ENCODE measurements at regions not wholly inside any gene's neighbourhood (a gene's known extent, or its start where the extent isn't known, plus 50 kb on each side); places are given as distances from the start of the nearest gene placed in this dataset.
A peak's percentile ranks its signal among the peaks of the same experiment; 100 is the strongest.

DNA sequence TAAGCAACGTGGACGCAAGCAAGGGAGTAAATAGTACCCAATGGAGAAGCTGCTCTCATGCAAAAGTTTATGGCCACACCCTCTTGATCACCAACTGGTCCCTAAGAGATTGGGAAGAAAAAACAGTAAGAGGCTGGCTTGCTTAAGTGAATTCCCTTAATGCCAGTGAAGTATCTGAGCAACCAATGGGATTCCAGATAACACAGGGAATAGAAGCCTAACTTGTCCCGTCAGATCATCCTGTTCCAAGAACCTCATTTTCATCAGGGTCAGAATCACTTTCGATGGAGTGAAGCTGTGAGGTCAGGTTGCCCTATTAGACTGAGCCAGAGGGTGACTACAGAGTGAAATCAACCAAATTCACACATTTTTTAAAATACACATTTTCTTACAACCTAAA lies 104.3 kb downstream of the CD47 start:
- Mint-ChIP-seq H3K4me3 (no peak overlapping the region), H3K4me1 (peaks cover 32 to 52% (median 42%) of the 10 kb centered on the region in 3 donors), H3K9me3 (no peaks in the 10 kb centered on the region), H3K36me3 (no peaks in the 10 kb centered on the region), H3K27me3 (no peaks in the 10 kb centered on the region), H3K27ac (peak overlapping the region; percentile 2 to 44)
- ATAC-seq (replicated peaks in 1 of 4) (no peak), DNase-seq (no peak)
- no peak overlapping the region for H3K4me3 ChIP-seq (ENCODE audit: control insufficient read depth in 1 of 2, extremely low read depth in 1 of 2, low read length in 1 of 2)
- no peaks in the 10 kb centered on the region for H3K36me3 ChIP-seq (ENCODE audit: control insufficient read depth in 2 of 2, extremely low read depth in 1 of 2, insufficient read depth in 1 of 2, low read length in 1 of 2)
- H3K27me3 ChIP-seq (replicated peaks in 1 of 2; ENCODE audit: control insufficient read depth in 2 of 2, extremely low read depth in 1 of 2, insufficient read depth in 2 of 2, low read length in 1 of 2): no peaks in the 10 kb centered on the region
- 100% methylated on average over 1 of the region's 4 CpGs for WGBS (ENCODE audit: insufficient coverage)
- no peaks in the 10 kb centered on the region for H3K9me3 ChIP-seq
- ChIA-PET POLR2A (interaction anchor here in 1 of 2 donors (0.6 kb wide), 1 partner anchor 271 kb away, joined by 3 read pairs; no protein-coding TSS in a partner anchor), CTCF (interaction anchor here (0.6 to 1.7 kb wide), 2 partner anchors 11 to 151 kb away, joined by 4 to 5 read pairs; no protein-coding TSS in a partner anchor)
- peaks cover 5 to 16% of the 10 kb centered on the region in 2 experiments for H3K4me1 ChIP-seq (ENCODE audit: control insufficient read depth in 1 of 2, extremely low read depth in 1 of 2, insufficient read depth in 2 of 2, low read length in 2 of 2)
- no peak overlapping the region for H3K27ac ChIP-seq (ENCODE audit: low read length)

GRCh38 chr3:107985496-107985895 lies 105.3 kb downstream of the CD47 start:
- H3K4me1 ChIP-seq (ENCODE audit: control insufficient read depth in 1 of 2, extremely low read depth in 1 of 2, insufficient read depth in 2 of 2, low read length in 2 of 2): peaks cover 5 to 16% of the 10 kb centered on the region in 2 experiments
- no peaks in the 10 kb centered on the region for H3K36me3 ChIP-seq (ENCODE audit: control insufficient read depth in 2 of 2, extremely low read depth in 1 of 2, insufficient read depth in 1 of 2, low read length in 1 of 2)
- no peak overlapping the region for H3K4me3 ChIP-seq (ENCODE audit: control insufficient read depth in 1 of 2, extremely low read depth in 1 of 2, low read length in 1 of 2)
- no peaks in the 10 kb centered on the region for H3K9me3 ChIP-seq
- WGBS (ENCODE audit: insufficient coverage): no CpG with 5 or more reads among the region's 4 CpGs
- POLR2A ChIA-PET: no interaction called here
- Mint-ChIP-seq H3K27ac (peak overlapping the region; percentile 75 to 87), H3K36me3 (no peaks in the 10 kb centered on the region), H3K4me1 (peaks cover 41 to 61% (median 51%) of the 10 kb centered on the region in 3 donors), H3K9me3 (no peaks in the 10 kb centered on the region), H3K4me3 (peak overlapping the region in 2 of 3 donors; percentile 40 to 56), H3K27me3 (no peaks in the 10 kb centered on the region)
- H3K27me3 ChIP-seq (replicated peaks in 1 of 2; ENCODE audit: control insufficient read depth in 2 of 2, extremely low read depth in 1 of 2, insufficient read depth in 2 of 2, low read length in 1 of 2): no peaks in the 10 kb centered on the region
- DNase-seq: peak in 6 of 35 experiments; percentile 4 to 35 (median 22)
- H3K27ac ChIP-seq (ENCODE audit: low read length): no peak overlapping the region
- ATAC-seq (replicated peaks in 1 of 4): peak in 3 of 4 experiments; percentile 61 to 80 (median 79)
- CTCF ChIA-PET: interaction anchor here (0.5 to 1.7 kb wide), 5 partner anchors 10 to 920 kb away, joined by 3 to 5 read pairs (median 4); no protein-coding TSS in a partner anchor

- Mint-ChIP-seq H3K27ac (no peak overlapping the region), H3K4me3 (no peak overlapping the region), H3K9me3 (no peaks in the 10 kb centered on the region), H3K4me1 (peaks cover 59 to 67% (median 61%) of the 10 kb centered on the region in 3 donors), H3K27me3 (no peaks in the 10 kb centered on the region), H3K36me3 (no peaks in the 10 kb centered on the region)
- 93% methylated on average over 3 of the region's 3 CpGs for WGBS (ENCODE audit: insufficient coverage)
- ATAC-seq (replicated peaks in 1 of 4) (no peak), DNase-seq (no peak)
- no peaks in the 10 kb centered on the region for H3K9me3 ChIP-seq
- H3K4me1 ChIP-seq (ENCODE audit: control insufficient read depth in 1 of 2, extremely low read depth in 1 of 2, insufficient read depth in 2 of 2, low read length in 2 of 2): peaks cover 20 to 24% of the 10 kb centered on the region in 2 experiments
- no peak overlapping the region for H3K27ac ChIP-seq (ENCODE audit: low read length)
- ChIA-PET CTCF (no interaction called here), POLR2A (no interaction called here)
- H3K36me3 ChIP-seq (ENCODE audit: control insufficient read depth in 2 of 2, extremely low read depth in 1 of 2, insufficient read depth in 1 of 2, low read length in 1 of 2): no peaks in the 10 kb centered on the region
- no peaks in the 10 kb centered on the region for H3K27me3 ChIP-seq (replicated peaks in 1 of 2; ENCODE audit: control insufficient read depth in 2 of 2, extremely low read depth in 1 of 2, insufficient read depth in 2 of 2, low read length in 1 of 2)
- H3K4me3 ChIP-seq (ENCODE audit: control insufficient read depth in 1 of 2, extremely low read depth in 1 of 2, low read length in 1 of 2): no peak overlapping the region
Measured at GRCh38 chr3:107983247-107983646, 107.6 kb downstream of the CD47 start.

DNA sequence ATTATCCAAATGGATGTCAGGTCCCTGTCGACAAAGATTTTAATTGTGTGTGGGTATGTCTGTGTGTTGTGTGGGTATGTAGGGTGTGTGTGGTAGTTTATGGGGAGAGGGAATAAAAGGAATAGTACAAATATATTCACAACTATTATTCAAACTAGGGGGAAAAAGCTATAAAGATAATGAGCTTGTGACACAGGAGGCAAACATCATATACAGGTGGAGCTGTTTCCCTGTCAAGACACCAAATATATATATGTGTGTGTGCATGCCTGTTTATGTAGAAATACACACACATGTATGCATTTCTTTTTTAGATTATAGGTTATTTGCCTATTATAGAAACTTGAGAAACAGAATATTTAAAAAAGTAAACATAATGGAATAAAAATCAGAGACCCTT lies 108.7 kb downstream of the CD47 start:
- peaks cover 29% of the 10 kb centered on the region in 2 experiments for H3K4me1 ChIP-seq (ENCODE audit: control insufficient read depth in 1 of 2, extremely low read depth in 1 of 2, insufficient read depth in 2 of 2, low read length in 2 of 2)
- no peak for DNase-seq
- no peaks in the 10 kb centered on the region for H3K27me3 Mint-ChIP-seq
- H3K9me3 Mint-ChIP-seq: no peaks in the 10 kb centered on the region
- no peaks in the 10 kb centered on the region for H3K36me3 ChIP-seq (ENCODE audit: control insufficient read depth in 2 of 2, extremely low read depth in 1 of 2, insufficient read depth in 1 of 2, low read length in 1 of 2)
- ChIA-PET POLR2A (no interaction called here), CTCF (no interaction called here)
- no peaks in the 10 kb centered on the region for H3K9me3 ChIP-seq
- H3K4me3 Mint-ChIP-seq: no peak overlapping the region
- ATAC-seq (replicated peaks in 1 of 4): no peak
- no peaks in the 10 kb centered on the region for H3K36me3 Mint-ChIP-seq
- WGBS (ENCODE audit: insufficient coverage): 67% methylated on average over 1 of the region's 1 CpG
- no peaks in the 10 kb centered on the region for H3K27me3 ChIP-seq (replicated peaks in 1 of 2; ENCODE audit: control insufficient read depth in 2 of 2, extremely low read depth in 1 of 2, insufficient read depth in 2 of 2, low read length in 1 of 2)
- no peak overlapping the region for H3K27ac ChIP-seq (ENCODE audit: low read length)
- H3K27ac Mint-ChIP-seq: peak overlapping the region in 1 of 2 donors; percentile 50
- H3K4me3 ChIP-seq (ENCODE audit: control insufficient read depth in 1 of 2, extremely low read depth in 1 of 2, low read length in 1 of 2): no peak overlapping the region
- peaks cover 64 to 68% (median 67%) of the 10 kb centered on the region in 3 donors for H3K4me1 Mint-ChIP-seq

DNA sequence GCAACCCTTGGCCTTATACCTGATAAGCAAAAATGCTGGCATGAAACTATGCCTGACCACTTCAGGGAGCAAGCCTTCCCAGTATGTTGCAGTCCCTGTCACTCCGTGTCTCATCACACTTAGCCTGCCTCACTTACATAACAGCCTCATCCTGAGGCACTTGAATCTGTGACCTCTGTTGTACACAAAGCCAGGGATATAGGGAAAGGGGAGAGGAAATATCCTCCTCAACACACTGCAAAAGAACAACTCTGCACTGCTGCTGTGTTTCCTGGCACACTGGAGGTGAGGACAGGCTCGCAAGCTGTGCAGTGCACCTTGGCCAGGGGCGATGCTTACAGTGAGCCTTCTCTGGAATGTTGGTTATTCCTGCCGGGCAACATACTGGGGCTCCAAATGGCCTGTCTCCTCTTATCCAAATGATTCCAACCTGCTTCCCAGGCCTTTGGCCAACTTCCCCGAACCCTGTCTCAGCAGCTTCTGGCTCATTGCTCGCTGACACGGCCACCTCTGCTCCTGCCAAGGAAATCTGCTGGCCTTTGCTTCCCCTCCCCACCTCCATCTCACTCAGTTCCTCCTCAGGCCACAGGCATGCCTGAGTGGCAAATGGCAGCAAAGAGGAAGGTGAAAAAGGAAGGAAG lies 109.2 kb downstream of the CD47 start:
- no peak overlapping the region for H3K4me3 ChIP-seq (ENCODE audit: control insufficient read depth in 1 of 2, extremely low read depth in 1 of 2, low read length in 1 of 2)
- WGBS (ENCODE audit: insufficient coverage): 98% methylated on average over 4 of the region's 7 CpGs
- Mint-ChIP-seq H3K27ac (peak overlapping the region in 1 of 2 donors; percentile 56), H3K4me1 (peaks cover 65 to 68% (median 67%) of the 10 kb centered on the region in 3 donors), H3K4me3 (no peak overlapping the region), H3K9me3 (no peaks in the 10 kb centered on the region), H3K27me3 (no peaks in the 10 kb centered on the region), H3K36me3 (no peaks in the 10 kb centered on the region)
- H3K4me1 ChIP-seq (ENCODE audit: control insufficient read depth in 1 of 2, extremely low read depth in 1 of 2, insufficient read depth in 2 of 2, low read length in 2 of 2): peaks cover 34 to 35% of the 10 kb centered on the region in 2 experiments
- ChIA-PET CTCF (no interaction called here), POLR2A (no interaction called here)
- DNase-seq (no peak), ATAC-seq (replicated peaks in 1 of 4) (no peak)
- no peaks in the 10 kb centered on the region for H3K27me3 ChIP-seq (replicated peaks in 1 of 2; ENCODE audit: control insufficient read depth in 2 of 2, extremely low read depth in 1 of 2, insufficient read depth in 2 of 2, low read length in 1 of 2)
- H3K9me3 ChIP-seq: no peaks in the 10 kb centered on the region
- no peaks in the 10 kb centered on the region for H3K36me3 ChIP-seq (ENCODE audit: control insufficient read depth in 2 of 2, extremely low read depth in 1 of 2, insufficient read depth in 1 of 2, low read length in 1 of 2)
- H3K27ac ChIP-seq (ENCODE audit: low read length): no peak overlapping the region

DNA sequence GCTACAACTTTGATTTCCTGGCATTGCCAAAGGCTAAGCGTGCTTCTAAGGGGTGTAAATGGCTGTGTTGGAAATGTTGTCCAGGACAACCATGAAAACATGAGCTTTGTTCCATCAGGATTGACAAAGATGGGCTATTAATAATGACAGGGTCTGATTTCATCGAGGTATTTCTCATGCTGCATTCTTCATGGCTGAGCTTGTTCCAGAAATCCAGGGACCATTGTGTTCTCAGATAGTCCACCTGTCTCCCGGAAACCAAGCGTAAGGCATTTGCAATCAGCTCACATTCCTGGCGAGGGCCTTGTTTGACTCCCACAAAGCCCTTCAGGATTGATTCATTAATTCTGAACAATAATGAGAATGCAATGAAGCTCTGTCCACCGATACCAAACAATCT lies 111.3 kb downstream of the CD47 start:
- Mint-ChIP-seq H3K36me3 (no peaks in the 10 kb centered on the region), H3K27me3 (no peaks in the 10 kb centered on the region), H3K9me3 (no peaks in the 10 kb centered on the region), H3K4me3 (peak overlapping the region in 1 of 3 donors; percentile 75), H3K27ac (peak overlapping the region; percentile 77 to 85), H3K4me1 (peaks cover 70 to 73% (median 71%) of the 10 kb centered on the region in 3 donors)
- no peak overlapping the region for H3K4me3 ChIP-seq (ENCODE audit: control insufficient read depth in 1 of 2, extremely low read depth in 1 of 2, low read length in 1 of 2)
- ChIA-PET POLR2A (interaction anchor here in 1 of 2 donors (0.7 kb wide), 1 partner anchor 1971 kb away, joined by 4 read pairs; no protein-coding TSS in a partner anchor), CTCF (interaction anchor here in 1 of 2 donors (1.0 kb wide), 1 partner anchor 52 kb away, joined by 4 read pairs; no protein-coding TSS in a partner anchor)
- peaks cover 47 to 48% of the 10 kb centered on the region in 2 experiments for H3K4me1 ChIP-seq (ENCODE audit: control insufficient read depth in 1 of 2, extremely low read depth in 1 of 2, insufficient read depth in 2 of 2, low read length in 2 of 2)
- ATAC-seq (replicated peaks in 1 of 4) (no peak), DNase-seq (no peak)
- no peak overlapping the region for H3K27ac ChIP-seq (ENCODE audit: low read length)
- no peaks in the 10 kb centered on the region for H3K27me3 ChIP-seq (replicated peaks in 1 of 2; ENCODE audit: control insufficient read depth in 2 of 2, extremely low read depth in 1 of 2, insufficient read depth in 2 of 2, low read length in 1 of 2)
- no peaks in the 10 kb centered on the region for H3K36me3 ChIP-seq (ENCODE audit: control insufficient read depth in 2 of 2, extremely low read depth in 1 of 2, insufficient read depth in 1 of 2, low read length in 1 of 2)
- no peaks in the 10 kb centered on the region for H3K9me3 ChIP-seq
- WGBS (ENCODE audit: insufficient coverage): 96% methylated on average over 6 of the region's 6 CpGs
